ENCODE measurements at regions not wholly inside any gene's neighbourhood (a gene's known extent, or its start where the extent isn't known, plus 50 kb on each side); places are given as distances from the start of the nearest gene placed in this dataset.
"Not testable (repeated sequence)": the region's sequence is repeated elsewhere in the genome, so short reads cannot be mapped to it uniquely, and the experiment has no call there.

GRCh38 chr4:187910741-187911140, 84.8 kb upstream of the ZFP42 start:
- Histone ChIP-seq H3K36me3 (replicated peaks in 1 of 2; ENCODE audit: control insufficient read depth in 1 of 2, insufficient read depth in 2 of 2, low read length in 2 of 2) (no peaks in the 10 kb centered on the region), H3K9me3 (replicated peaks in 1 of 2; ENCODE audit: control insufficient read depth in 1 of 2, insufficient read depth in 1 of 2, low read length in 2 of 2) (peaks cover 3 to 12% of the 10 kb centered on the region in 2 donors), H3K4me3 (replicated peaks in 1 of 3; ENCODE audit: low read depth in 2 of 3, low read length in 3 of 3) (no peak overlapping the region), H3K27me3 (ENCODE audit: control insufficient read depth in 2 of 2, insufficient read depth in 2 of 2, low read length in 2 of 2) (no peaks in the 10 kb centered on the region), H3K27ac (ENCODE audit: low read depth in 1 of 2, low read length in 2 of 2) (no peak overlapping the region), H3K4me2 (replicated peaks; ENCODE audit: extremely low read depth, low read length, poor library complexity, severe bottlenecking) (no peak overlapping the region), H4K20me1 (ENCODE audit: insufficient read depth, low read length) (no peaks in the 10 kb centered on the region), H3K79me2 (ENCODE audit: insufficient read depth, low read length) (no peaks in the 10 kb centered on the region), H3K4me1 (ENCODE audit: control insufficient read depth in 1 of 2, insufficient read depth in 2 of 2, low read length in 2 of 2) (no peaks in the 10 kb centered on the region), H2AFZ (ENCODE audit: insufficient read depth, low read depth, low read length, poor library complexity, severe bottlenecking) (no peak overlapping the region), H3K9ac (ENCODE audit: insufficient read depth, low read length, poor library complexity, severe bottlenecking) (no peak overlapping the region)
- peaks cover 3 to 20% (median 7%) of the 10 kb centered on the region in 7 donors for H3K9me3 Mint-ChIP-seq
- H3K27ac Mint-ChIP-seq = no peak overlapping the region
- WGBS (ENCODE audit: insufficient coverage) = no CpG with 5 or more reads among the region's 4 CpGs
- H3K36me3 Mint-ChIP-seq = no peaks in the 10 kb centered on the region
- no peaks in the 10 kb centered on the region for H3K4me1 Mint-ChIP-seq
- TF ChIP-seq CTCF (IDR thresholded peaks at IDR 0.05) = no peak
- no peaks in the 10 kb centered on the region for H3K27me3 Mint-ChIP-seq (ENCODE audit: low read depth in 3 of 3)
- no peak overlapping the region for H3K4me3 Mint-ChIP-seq
- intact Hi-C loops (cut with micrococcal nuclease) = no loop called here
- no peak for DNase-seq

- WGBS (ENCODE audit: insufficient coverage) = no CpG with 5 or more reads among the region's 5 CpGs
- H3K9ac ChIP-seq (ENCODE audit: insufficient read depth, low read length, poor library complexity, severe bottlenecking); H3K27ac Mint-ChIP-seq; H3K4me1 Mint-ChIP-seq; H3K27ac ChIP-seq (ENCODE audit: low read depth in 1 of 2, low read length in 2 of 2); H2AFZ ChIP-seq (ENCODE audit: insufficient read depth, low read depth, low read length, poor library complexity, severe bottlenecking); H3K36me3 Mint-ChIP-seq; H4K20me1 ChIP-seq (ENCODE audit: insufficient read depth, low read length); H3K4me2 ChIP-seq (replicated peaks; ENCODE audit: extremely low read depth, low read length, poor library complexity, severe bottlenecking); H3K36me3 ChIP-seq (replicated peaks in 1 of 2; ENCODE audit: control insufficient read depth in 1 of 2, insufficient read depth in 2 of 2, low read length in 2 of 2); H3K27me3 ChIP-seq (ENCODE audit: control insufficient read depth in 2 of 2, insufficient read depth in 2 of 2, low read length in 2 of 2); H3K9me3 ChIP-seq (replicated peaks in 1 of 2; ENCODE audit: control insufficient read depth in 1 of 2, insufficient read depth in 1 of 2, low read length in 2 of 2); H3K27me3 Mint-ChIP-seq (ENCODE audit: low read depth in 3 of 3); DNase-seq; H3K4me1 ChIP-seq (ENCODE audit: control insufficient read depth in 1 of 2, insufficient read depth in 2 of 2, low read length in 2 of 2); intact Hi-C loops (cut with micrococcal nuclease); H3K79me2 ChIP-seq (ENCODE audit: insufficient read depth, low read length); H3K4me3 Mint-ChIP-seq; H3K4me3 ChIP-seq (replicated peaks in 1 of 3; ENCODE audit: low read depth in 2 of 3, low read length in 3 of 3): not testable (repeated sequence)
- peaks cover 2 to 19% (median 9%) of the 10 kb centered on the region in 7 donors for H3K9me3 Mint-ChIP-seq
Measured at GRCh38 chr4:187915406-187915805, 80.2 kb upstream of the ZFP42 start.
